Esophagus muscularis mucosa (tissue), 4 donors: ENCODE measurements at regions not wholly inside any gene's neighbourhood (a gene's known extent, or its start where the extent isn't known, plus 50 kb on each side); places are given as distances from the start of the nearest gene placed in this dataset.

Experiments used
- DNase-seq: peaks from one replicate; pipeline ENCODE4 v3.0.0-alpha.2; 2017; ENCODE audit errors: extremely low spot score
- H3K27ac ChIP-seq, 4 donors: fragments of 200-600 bp; sonication (generic); replicated peaks in 1 of 4; 1 replicate in 3 of 4; 2 replicates in 1 of 4; pipeline ENCODE4 v1.5.1; 2016 to 2019; ENCODE audit warnings: mild to moderate bottlenecking in 1 of 4
- H3K27me3 ChIP-seq, 4 donors: fragments of 200-600 bp; sonication (generic); one replicate each; pipeline versions ENCODE4 v1.5.1 to v1.6.0; 2016 to 2019
- H3K36me3 ChIP-seq, 4 donors: fragments of 200-600 bp; sonication (generic); one replicate each; pipeline ENCODE4 v1.5.1; 2016 to 2019
- H3K4me1 ChIP-seq, 4 donors: fragments of 200-600 bp; sonication (generic); one replicate each; pipeline ENCODE4 v1.5.1; 2016 to 2019
- H3K4me3 ChIP-seq, 4 donors: fragments of 200-600 bp; sonication (generic); 1 replicate in 2 of 4; 2 replicates in 2 of 4; pipeline ENCODE4 v1.5.1; 2016 to 2019; ENCODE audit warnings: mild to moderate bottlenecking in 4 of 4, moderate library complexity in 1 of 4
- H3K9me3 ChIP-seq, 4 donors: fragments of 200-600 bp; sonication (generic); 1 replicate in 3 of 4; 2 replicates in 1 of 4; pipeline ENCODE4 v1.5.1; 2016 to 2019
- EP300 ChIP-seq: sonication (generic); formaldehyde crosslinking; IDR thresholded peaks from one replicate; pipeline ENCODE4 v1.6.1; 2017; ENCODE audit warnings: antibody characterized with exemption
- POLR2A ChIP-seq: fragments of 450-650 bp; IDR thresholded peaks from one replicate; pipeline ENCODE4 v1.6.1; 2017; ENCODE audit warnings: antibody characterized with exemption, moderate library complexity, mild to moderate bottlenecking, low read depth
- POLR2AphosphoS5 ChIP-seq, 2 donors: sonication (generic); formaldehyde crosslinking; IDR thresholded peaks; one replicate each; pipeline ENCODE4 v1.6.1; 2017; ENCODE audit warnings: antibody characterized with exemption in 2 of 2
- WGBS: methylation state at CpG from one replicate; pipeline ENCODE4 v1.1.5; 2018; 5-methylcytosine and 5-hydroxymethylcytosine counted together
- intact Hi-C: fragments of 100-400 bp; cut with DNase I; formaldehyde crosslinking; loops from one replicate; pipeline ENCODE4 v1.15.1; 2023
- TF ChIP-seq, protein P1 (sequence below), 3 experiments: fragments of 200-600 bp in 2 of 3; fragments of 450-650 bp in 1 of 3; sonication (generic) in 2 of 3; IDR thresholded peaks; one replicate each; pipeline ENCODE4 v1.5.1; 2017 to 2019; ENCODE audit warnings: antibody characterized with exemption in 3 of 3, mild to moderate bottlenecking in 2 of 3, moderate library complexity in 1 of 3

DNA sequence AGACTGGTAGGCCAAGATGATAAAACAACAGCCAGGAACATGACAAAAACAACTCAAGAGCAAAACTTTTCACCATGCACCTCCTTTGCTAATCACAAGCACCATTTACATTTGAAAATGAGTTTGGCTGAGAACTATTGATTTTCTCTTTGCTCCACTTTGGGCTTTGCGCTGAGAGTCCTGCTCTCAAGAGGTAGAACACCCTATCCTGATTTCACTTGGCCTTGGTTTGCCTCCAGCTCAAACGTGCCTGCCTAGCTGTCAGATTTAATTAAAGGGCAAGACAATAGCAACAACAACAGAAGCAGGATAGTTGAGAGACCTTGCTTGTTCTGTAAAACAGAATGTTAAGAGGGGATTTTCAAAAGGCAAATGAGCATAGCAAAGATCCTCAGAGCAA lies 128.2 kb upstream of the ASTN2 start:
- intact Hi-C loops = no loop called here
- H3K27me3 ChIP-seq = no peaks in the 10 kb centered on the region
- TF ChIP-seq POLR2AphosphoS5 (IDR thresholded peaks at IDR 0.05) (no peak), EP300 (no peak), POLR2A (no peak)
- WGBS = 37% methylated on average over 2 of the region's 2 CpGs
- H3K9me3 ChIP-seq = no peaks in the 10 kb centered on the region
- no peak overlapping the region for H3K27ac ChIP-seq
- no peak for DNase-seq
- no peaks in the 10 kb centered on the region for H3K36me3 ChIP-seq
- H3K4me3 ChIP-seq = no peak overlapping the region
- no peaks in the 10 kb centered on the region for H3K4me1 ChIP-seq

- Histone ChIP-seq H3K9me3 (no peaks in the 10 kb centered on the region), H3K36me3 (no peaks in the 10 kb centered on the region), H3K4me3 (no peak overlapping the region), H3K4me1 (no peaks in the 10 kb centered on the region), H3K27me3 (no peaks in the 10 kb centered on the region), H3K27ac (no peak overlapping the region)
- no peak for TF ChIP-seq POLR2A
- TF ChIP-seq, protein P1, sequence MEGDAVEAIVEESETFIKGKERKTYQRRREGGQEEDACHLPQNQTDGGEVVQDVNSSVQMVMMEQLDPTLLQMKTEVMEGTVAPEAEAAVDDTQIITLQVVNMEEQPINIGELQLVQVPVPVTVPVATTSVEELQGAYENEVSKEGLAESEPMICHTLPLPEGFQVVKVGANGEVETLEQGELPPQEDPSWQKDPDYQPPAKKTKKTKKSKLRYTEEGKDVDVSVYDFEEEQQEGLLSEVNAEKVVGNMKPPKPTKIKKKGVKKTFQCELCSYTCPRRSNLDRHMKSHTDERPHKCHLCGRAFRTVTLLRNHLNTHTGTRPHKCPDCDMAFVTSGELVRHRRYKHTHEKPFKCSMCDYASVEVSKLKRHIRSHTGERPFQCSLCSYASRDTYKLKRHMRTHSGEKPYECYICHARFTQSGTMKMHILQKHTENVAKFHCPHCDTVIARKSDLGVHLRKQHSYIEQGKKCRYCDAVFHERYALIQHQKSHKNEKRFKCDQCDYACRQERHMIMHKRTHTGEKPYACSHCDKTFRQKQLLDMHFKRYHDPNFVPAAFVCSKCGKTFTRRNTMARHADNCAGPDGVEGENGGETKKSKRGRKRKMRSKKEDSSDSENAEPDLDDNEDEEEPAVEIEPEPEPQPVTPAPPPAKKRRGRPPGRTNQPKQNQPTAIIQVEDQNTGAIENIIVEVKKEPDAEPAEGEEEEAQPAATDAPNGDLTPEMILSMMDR (IDR thresholded peaks at IDR 0.05) = no peak
- TF ChIP-seq EP300 = no peak
- no peak for TF ChIP-seq POLR2AphosphoS5 (IDR thresholded peaks at IDR 0.05)
- WGBS = 52% methylated on average over 3 of the region's 3 CpGs
- DNase-seq = no peak
- intact Hi-C loops = no loop called here
Observed at GRCh38 chr9:117542021-117542420, 127.2 kb upstream of the ASTN2 start.

DNA sequence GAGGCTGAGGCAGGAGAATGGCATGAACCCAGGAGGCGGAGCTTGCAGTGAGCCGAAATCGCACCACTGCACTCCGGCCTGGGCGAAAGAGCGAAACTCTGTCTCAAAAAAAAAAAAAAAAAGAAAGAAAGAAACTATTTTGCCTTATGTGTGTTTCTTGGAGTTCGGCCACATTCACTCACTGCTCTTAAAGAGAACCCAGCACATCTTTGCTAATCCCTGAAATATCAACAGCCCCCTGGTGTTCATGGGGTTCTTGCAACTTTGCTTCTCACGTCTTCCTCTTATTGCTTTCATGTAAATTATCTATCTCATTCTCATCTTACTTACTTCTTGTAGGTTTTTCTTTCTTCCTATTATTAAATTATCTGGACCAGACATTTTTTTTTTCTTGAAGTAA lies 126.3 kb upstream of the ASTN2 start:
- Histone ChIP-seq H3K9me3 (no peaks in the 10 kb centered on the region), H3K4me3 (no peak overlapping the region), H3K36me3 (no peaks in the 10 kb centered on the region), H3K27me3 (no peaks in the 10 kb centered on the region), H3K27ac (no peak overlapping the region), H3K4me1 (no peaks in the 10 kb centered on the region)
- 86% methylated on average over 8 of the region's 8 CpGs for WGBS
- intact Hi-C loops = no loop called here
- TF ChIP-seq POLR2A (no peak), EP300 (no peak), POLR2AphosphoS5 (IDR thresholded peaks at IDR 0.05) (no peak)
- TF ChIP-seq, protein P1 (IDR thresholded peaks at IDR 0.05) = no peak
- no peak for DNase-seq

GRCh38 chr9:117535973-117536372 lies 121.1 kb upstream of the ASTN2 start:
- Histone ChIP-seq H3K27ac (no peak overlapping the region), H3K27me3 (no peaks in the 10 kb centered on the region), H3K36me3 (no peaks in the 10 kb centered on the region), H3K4me3 (no peak overlapping the region), H3K4me1 (no peaks in the 10 kb centered on the region), H3K9me3 (no peaks in the 10 kb centered on the region)
- TF ChIP-seq, protein P1 (IDR thresholded peaks at IDR 0.05) = no peak
- TF ChIP-seq POLR2AphosphoS5 (IDR thresholded peaks at IDR 0.05) (no peak), POLR2A (no peak), EP300 (no peak)
- intact Hi-C loops = no loop called here
- DNase-seq = no peak

DNA sequence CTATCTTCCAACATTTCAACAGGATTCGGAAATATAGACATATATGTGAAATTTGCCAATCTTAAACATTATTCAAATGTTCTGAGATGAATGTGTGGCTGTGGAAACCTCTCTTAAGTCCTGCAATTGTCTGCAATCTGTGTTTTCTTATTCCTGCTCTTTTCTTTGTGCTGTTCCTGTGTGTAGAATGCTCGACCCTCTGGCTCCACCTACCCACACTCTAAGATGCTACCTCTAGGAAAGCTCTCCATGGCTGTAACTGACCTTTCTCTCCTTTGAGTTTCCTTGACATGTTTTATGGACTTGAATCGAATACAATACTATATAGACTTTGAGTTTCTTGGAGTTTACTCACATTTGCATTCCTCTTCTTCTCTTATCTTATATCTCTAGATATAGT lies 120.6 kb upstream of the ASTN2 start:
- intact Hi-C loops = no loop called here
- whole genome bisulfite sequencing = 38% methylated on average over 3 of the region's 3 CpGs
- TF ChIP-seq, protein P1 (IDR thresholded peaks at IDR 0.05) = no peak
- TF ChIP-seq EP300 = no peak
- Histone ChIP-seq H3K27ac (no peak overlapping the region), H3K9me3 (no peaks in the 10 kb centered on the region), H3K4me3 (no peak overlapping the region), H3K27me3 (no peaks in the 10 kb centered on the region), H3K36me3 (no peaks in the 10 kb centered on the region), H3K4me1 (no peaks in the 10 kb centered on the region)
- no peak for DNase-seq
